ENCODE measurements at regions not wholly inside any gene's neighbourhood (a gene's known extent, or its start where the extent isn't known, plus 50 kb on each side); places are given as distances from the start of the nearest gene placed in this dataset.

GRCh38 chr5:179453616-179454015 lies 96.7 kb upstream of the RUFY1 start:
- TF ChIP-seq EZH2phosphoT487 (IDR thresholded peaks at IDR 0.05; ENCODE audit: borderline replicate concordance, low read depth, low read length) (no peak), CTCF (conservative IDR thresholded peaks at IDR 0.05; ENCODE audit: low read length) (no peak)

All from OCI-LY7 (cell line).